ENCODE measurements at regions not wholly inside any gene's neighbourhood (a gene's known extent, or its start where the extent isn't known, plus 50 kb on each side); places are given as distances from the start of the nearest gene placed in this dataset.

GRCh38 chr2:22043784-22044183 is 920.0 kb downstream of the TDRD15 start:
- TF ChIP-seq CTCF (IDR thresholded peaks at IDR 0.05; ENCODE audit: low read depth, low read length, poor library complexity, severe bottlenecking) (no peak), EZH2phosphoT487 (IDR thresholded peaks at IDR 0.05; ENCODE audit: borderline replicate concordance, low read length) (no peak)
